IMR-90 (cell line): ENCODE measurements at regions not wholly inside any gene's neighbourhood (a gene's known extent, or its start where the extent isn't known, plus 50 kb on each side); places are given as distances from the start of the nearest gene placed in this dataset.

ENCODE experiments used
- CHD1 ChIP-seq: IDR thresholded peaks from 2 replicates; pipeline ENCODE4 v1.6.1; 2012; ENCODE audit warnings: low read depth, low read length, improper control_type of control experiment
- MAFK ChIP-seq: IDR thresholded peaks from 2 replicates; pipeline ENCODE4 v1.6.1; 2012; ENCODE audit warnings: low read depth, low read length, improper control_type of control experiment
- MAZ ChIP-seq: IDR thresholded peaks from 2 replicates; pipeline ENCODE4 v1.6.1; 2012; ENCODE audit warnings: low read depth, mild to moderate bottlenecking, low read length, improper control_type of control experiment, moderate library complexity, borderline replicate concordance
- MXI1 ChIP-seq: IDR thresholded peaks from 2 replicates; pipeline ENCODE4 v1.6.1; 2012; ENCODE audit warnings: low read depth, mild to moderate bottlenecking, low read length, moderate library complexity, borderline replicate concordance
- NFE2L2 ChIP-seq: fragments of 150-350 bp; IDR thresholded peaks from 2 replicates; pipeline ENCODE4 v1.6.1; 2016; ENCODE audit warnings: low read depth, mild to moderate bottlenecking, low read length
- POLR2A ChIP-seq: IDR thresholded peaks from 2 replicates; pipeline ENCODE4 v1.6.1; 2012; ENCODE audit warnings: mild to moderate bottlenecking, low read depth, low read length
- RCOR1 ChIP-seq: IDR thresholded peaks from 2 replicates; pipeline ENCODE4 v1.6.1; 2012; ENCODE audit warnings: mild to moderate bottlenecking, low read length, improper control_type of control experiment; ENCODE audit not compliant: insufficient replicate concordance
- RFX5 ChIP-seq: IDR thresholded peaks from 2 replicates; pipeline ENCODE4 v1.8.0; 2012; ENCODE audit warnings: low read depth, mild to moderate bottlenecking, low read length, moderate library complexity
- SMC3 ChIP-seq: fragments of 150-350 bp; IDR thresholded peaks from 2 replicates; pipeline ENCODE4 v1.6.1; 2016; ENCODE audit warnings: low read depth, mild to moderate bottlenecking, antibody characterized with exemption, low read length, moderate library complexity
- TF ChIP-seq, protein P1 (sequence below): conservative IDR thresholded peaks from 2 replicates; pipeline ENCODE4 v1.5.1; 2012; ENCODE audit warnings: mild to moderate bottlenecking, low read depth, low read length, improper control_type of control experiment
- TF ChIP-seq, protein P2 (sequence below): fragments of 150-350 bp; IDR thresholded peaks from 2 replicates; pipeline ENCODE4 v1.6.1; 2017; ENCODE audit warnings: mild to moderate bottlenecking, antibody characterized with exemption, low read length, low read depth
- TF ChIP-seq, protein P3 (sequence below): fragments of 150-350 bp; IDR thresholded peaks from 2 replicates; pipeline ENCODE4 v1.6.1; 2016; ENCODE audit warnings: low read depth, mild to moderate bottlenecking, low read length, moderate library complexity, borderline replicate concordance

GRCh38 chr13:24080134-24080533 lies 80.4 kb upstream of the SPATA13 start:
- TF ChIP-seq CHD1 (no peak), NFE2L2 (no peak), MAFK (no peak), RCOR1 (no peak), RFX5 (no peak), POLR2A (no peak), MXI1 (no peak), SMC3 (no peak), MAZ (no peak)
- TF ChIP-seq, protein P1, sequence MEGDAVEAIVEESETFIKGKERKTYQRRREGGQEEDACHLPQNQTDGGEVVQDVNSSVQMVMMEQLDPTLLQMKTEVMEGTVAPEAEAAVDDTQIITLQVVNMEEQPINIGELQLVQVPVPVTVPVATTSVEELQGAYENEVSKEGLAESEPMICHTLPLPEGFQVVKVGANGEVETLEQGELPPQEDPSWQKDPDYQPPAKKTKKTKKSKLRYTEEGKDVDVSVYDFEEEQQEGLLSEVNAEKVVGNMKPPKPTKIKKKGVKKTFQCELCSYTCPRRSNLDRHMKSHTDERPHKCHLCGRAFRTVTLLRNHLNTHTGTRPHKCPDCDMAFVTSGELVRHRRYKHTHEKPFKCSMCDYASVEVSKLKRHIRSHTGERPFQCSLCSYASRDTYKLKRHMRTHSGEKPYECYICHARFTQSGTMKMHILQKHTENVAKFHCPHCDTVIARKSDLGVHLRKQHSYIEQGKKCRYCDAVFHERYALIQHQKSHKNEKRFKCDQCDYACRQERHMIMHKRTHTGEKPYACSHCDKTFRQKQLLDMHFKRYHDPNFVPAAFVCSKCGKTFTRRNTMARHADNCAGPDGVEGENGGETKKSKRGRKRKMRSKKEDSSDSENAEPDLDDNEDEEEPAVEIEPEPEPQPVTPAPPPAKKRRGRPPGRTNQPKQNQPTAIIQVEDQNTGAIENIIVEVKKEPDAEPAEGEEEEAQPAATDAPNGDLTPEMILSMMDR = no peak
- TF ChIP-seq, protein P2, sequence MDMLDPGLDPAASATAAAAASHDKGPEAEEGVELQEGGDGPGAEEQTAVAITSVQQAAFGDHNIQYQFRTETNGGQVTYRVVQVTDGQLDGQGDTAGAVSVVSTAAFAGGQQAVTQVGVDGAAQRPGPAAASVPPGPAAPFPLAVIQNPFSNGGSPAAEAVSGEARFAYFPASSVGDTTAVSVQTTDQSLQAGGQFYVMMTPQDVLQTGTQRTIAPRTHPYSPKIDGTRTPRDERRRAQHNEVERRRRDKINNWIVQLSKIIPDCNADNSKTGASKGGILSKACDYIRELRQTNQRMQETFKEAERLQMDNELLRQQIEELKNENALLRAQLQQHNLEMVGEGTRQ = no peak
- TF ChIP-seq, protein P3, sequence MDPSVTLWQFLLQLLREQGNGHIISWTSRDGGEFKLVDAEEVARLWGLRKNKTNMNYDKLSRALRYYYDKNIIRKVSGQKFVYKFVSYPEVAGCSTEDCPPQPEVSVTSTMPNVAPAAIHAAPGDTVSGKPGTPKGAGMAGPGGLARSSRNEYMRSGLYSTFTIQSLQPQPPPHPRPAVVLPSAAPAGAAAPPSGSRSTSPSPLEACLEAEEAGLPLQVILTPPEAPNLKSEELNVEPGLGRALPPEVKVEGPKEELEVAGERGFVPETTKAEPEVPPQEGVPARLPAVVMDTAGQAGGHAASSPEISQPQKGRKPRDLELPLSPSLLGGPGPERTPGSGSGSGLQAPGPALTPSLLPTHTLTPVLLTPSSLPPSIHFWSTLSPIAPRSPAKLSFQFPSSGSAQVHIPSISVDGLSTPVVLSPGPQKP = no peak
